Pons (tissue), 1 donor: ENCODE measurements at regions not wholly inside any gene's neighbourhood (a gene's known extent, or its start where the extent isn't known, plus 50 kb on each side); places are given as distances from the start of the nearest gene placed in this dataset.
"Not testable (repeated sequence)": the region's sequence is repeated elsewhere in the genome, so short reads cannot be mapped to it uniquely, and the experiment has no call there.

Source experiments
- DNase-seq: peaks from one replicate; pipeline ENCODE4 v3.0.0-alpha.2; 2016; ENCODE audit warnings: low spot score

- DNase-seq = not testable (repeated sequence)
These were observed 588.0 kb upstream of the DEFB115 start for GRCh38 chr20:30669330-30670029.

- DNase-seq = not testable (repeated sequence)
These were observed 586.3 kb upstream of the DEFB115 start for GRCh38 chr20:30671120-30671519.

GRCh38 chr20:30675988-30676564 is 581.4 kb upstream of the DEFB115 start:
- not testable (repeated sequence) for DNase-seq

GRCh38 chr20:30682236-30682635 is 575.2 kb upstream of the DEFB115 start:
- not testable (repeated sequence) for DNase-seq

- DNase-seq = not testable (repeated sequence)
These were observed 544.6 kb upstream of the DEFB115 start for GRCh38 chr20:30712861-30713260.

GRCh38 chr20:30719415-30720199 is 537.9 kb upstream of the DEFB115 start:
- DNase-seq = not testable (repeated sequence)

- not testable (repeated sequence) for DNase-seq
These were observed 534.0 kb upstream of the DEFB115 start for GRCh38 chr20:30723511-30723910.

- DNase-seq = not testable (repeated sequence)
These were observed 533.4 kb upstream of the DEFB115 start for GRCh38 chr20:30723934-30724687.

- not testable (repeated sequence) for DNase-seq
These were observed 532.8 kb upstream of the DEFB115 start for GRCh38 chr20:30724688-30725074.

- not testable (repeated sequence) for DNase-seq
These were observed 532.3 kb upstream of the DEFB115 start for GRCh38 chr20:30725188-30725587.

GRCh38 chr20:30728271-30728885 is 529.1 kb upstream of the DEFB115 start:
- not testable (repeated sequence) for DNase-seq
